ENCODE measurements at regions not wholly inside any gene's neighbourhood (a gene's known extent, or its start where the extent isn't known, plus 50 kb on each side); places are given as distances from the start of the nearest gene placed in this dataset.
"Not testable (repeated sequence)": the region's sequence is repeated elsewhere in the genome, so short reads cannot be mapped to it uniquely, and the experiment has no call there.

DNA sequence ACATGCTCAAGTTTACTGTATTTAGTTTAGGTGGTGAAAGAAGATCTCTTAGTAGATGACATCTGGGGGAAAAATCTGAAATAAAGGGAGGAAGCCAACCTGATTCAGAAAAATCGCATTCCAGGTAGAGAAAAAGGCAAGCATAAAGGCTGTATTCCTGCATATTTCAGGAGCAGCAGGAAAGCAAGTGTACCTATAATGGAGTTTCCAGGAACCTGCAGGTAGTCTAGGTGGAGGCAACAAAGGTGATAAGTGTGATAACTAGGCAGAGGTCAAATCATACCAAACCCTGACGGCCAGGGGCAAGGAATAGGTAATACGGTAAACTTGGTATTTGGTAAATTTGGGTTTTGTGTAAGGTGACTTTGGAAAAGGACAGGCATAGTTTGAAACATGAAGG is 132.8 kb upstream of the GOT2 start:
- Histone ChIP-seq H3K27ac (ENCODE audit: low read length) (no peak overlapping the region), H3K27me3 (ENCODE audit: control insufficient read depth, insufficient read depth, low read length) (no peaks in the 10 kb centered on the region), H3K36me3 (ENCODE audit: control insufficient read depth, low read depth, low read length) (no peaks in the 10 kb centered on the region), H3K4me1 (ENCODE audit: control insufficient read depth, low read depth, low read length) (peaks cover 29% of the 10 kb centered on the region), H3K4me3 (ENCODE audit: low read length) (no peak overlapping the region), H3K9ac (ENCODE audit: low read length) (no peak overlapping the region), H3K9me3 (ENCODE audit: control insufficient read depth, low read depth, low read length) (no peaks in the 10 kb centered on the region)

GRCh38 chr16:58863761-58864160 is 129.6 kb upstream of the GOT2 start:
- H3K4me1 ChIP-seq (ENCODE audit: control insufficient read depth, low read depth, low read length), result peaks cover 36% of the 10 kb centered on the region
- H3K9ac ChIP-seq (ENCODE audit: low read length), result no peak overlapping the region
- no peaks in the 10 kb centered on the region for H3K27me3 ChIP-seq (ENCODE audit: control insufficient read depth, insufficient read depth, low read length)
- no peak overlapping the region for H3K27ac ChIP-seq (ENCODE audit: low read length)
- H3K9me3 ChIP-seq (ENCODE audit: control insufficient read depth, low read depth, low read length), result no peaks in the 10 kb centered on the region
- no peaks in the 10 kb centered on the region for H3K36me3 ChIP-seq (ENCODE audit: control insufficient read depth, low read depth, low read length)
- no peak overlapping the region for H3K4me3 ChIP-seq (ENCODE audit: low read length)

GRCh38 chr16:58863042-58863441 is 128.9 kb upstream of the GOT2 start:
- no peaks in the 10 kb centered on the region for H3K9me3 ChIP-seq (ENCODE audit: control insufficient read depth, low read depth, low read length)
- H3K36me3 ChIP-seq (ENCODE audit: control insufficient read depth, low read depth, low read length), result no peaks in the 10 kb centered on the region
- peak overlapping the region; percentile 21 for H3K4me3 ChIP-seq (ENCODE audit: low read length)
- peak overlapping the region; percentile 45 for H3K27ac ChIP-seq (ENCODE audit: low read length)
- no peaks in the 10 kb centered on the region for H3K27me3 ChIP-seq (ENCODE audit: control insufficient read depth, insufficient read depth, low read length)
- H3K9ac ChIP-seq (ENCODE audit: low read length), result peak overlapping the region; percentile 46
- peaks cover 36% of the 10 kb centered on the region for H3K4me1 ChIP-seq (ENCODE audit: control insufficient read depth, low read depth, low read length)

GRCh38 chr16:58862334-58863021 is 128.4 kb upstream of the GOT2 start:
- peak overlapping the region; percentile 3 for H3K9ac ChIP-seq (ENCODE audit: low read length)
- no peaks in the 10 kb centered on the region for H3K36me3 ChIP-seq (ENCODE audit: control insufficient read depth, low read depth, low read length)
- peak overlapping the region; percentile 45 for H3K27ac ChIP-seq (ENCODE audit: low read length)
- H3K9me3 ChIP-seq (ENCODE audit: control insufficient read depth, low read depth, low read length), result no peaks in the 10 kb centered on the region
- H3K4me3 ChIP-seq (ENCODE audit: low read length), result peak overlapping the region; percentile 21
- peaks cover 36% of the 10 kb centered on the region for H3K4me1 ChIP-seq (ENCODE audit: control insufficient read depth, low read depth, low read length)
- no peaks in the 10 kb centered on the region for H3K27me3 ChIP-seq (ENCODE audit: control insufficient read depth, insufficient read depth, low read length)

DNA sequence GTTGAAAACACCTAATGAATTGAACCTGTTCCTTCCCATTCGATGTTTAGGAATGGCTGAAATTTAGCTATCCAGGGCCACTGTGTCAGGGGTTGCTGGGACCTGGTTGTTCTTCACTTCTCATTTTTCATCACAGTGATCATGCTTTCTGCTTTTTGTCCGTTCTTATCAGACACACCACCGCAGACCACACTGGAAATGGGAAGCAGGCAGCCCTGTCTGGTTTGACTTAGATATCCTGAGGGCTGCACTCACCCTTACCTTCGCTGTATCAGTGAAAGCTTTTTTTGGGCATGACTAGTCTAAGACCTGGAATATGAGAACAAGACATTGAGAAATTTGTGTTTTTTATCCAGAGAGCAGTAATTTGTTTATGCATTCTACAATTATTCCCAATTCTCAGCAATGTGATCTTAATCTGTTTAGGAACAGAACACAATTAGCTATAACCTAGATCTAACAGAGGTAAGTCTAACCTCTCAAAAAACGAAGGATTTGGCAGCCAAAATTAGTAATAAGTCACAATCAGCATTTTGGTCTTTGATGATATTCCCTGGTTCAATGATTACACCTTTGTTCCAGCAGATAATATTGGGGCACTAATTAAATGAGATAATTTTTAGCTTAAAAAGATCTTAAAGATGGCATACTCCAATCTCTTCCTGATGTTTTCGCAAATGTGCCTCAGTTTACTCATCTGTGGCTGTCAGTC is 126.0 kb upstream of the GOT2 start:
- no peak overlapping the region for H3K27ac ChIP-seq (ENCODE audit: low read length)
- H3K4me3 ChIP-seq (ENCODE audit: low read length), result no peak overlapping the region
- H3K9me3 ChIP-seq (ENCODE audit: control insufficient read depth, low read depth, low read length), result no peaks in the 10 kb centered on the region
- no peak overlapping the region for H3K9ac ChIP-seq (ENCODE audit: low read length)
- no peaks in the 10 kb centered on the region for H3K36me3 ChIP-seq (ENCODE audit: control insufficient read depth, low read depth, low read length)
- peaks cover 31% of the 10 kb centered on the region for H3K4me1 ChIP-seq (ENCODE audit: control insufficient read depth, low read depth, low read length)
- H3K27me3 ChIP-seq (ENCODE audit: control insufficient read depth, insufficient read depth, low read length), result no peaks in the 10 kb centered on the region

GRCh38 chr16:58858577-58858976 is 124.5 kb upstream of the GOT2 start:
- not testable (repeated sequence) for H3K27ac ChIP-seq (ENCODE audit: low read length); H3K9me3 ChIP-seq (ENCODE audit: control insufficient read depth, low read depth, low read length); H3K9ac ChIP-seq (ENCODE audit: low read length); H3K4me3 ChIP-seq (ENCODE audit: low read length); H3K27me3 ChIP-seq (ENCODE audit: control insufficient read depth, insufficient read depth, low read length); H3K36me3 ChIP-seq (ENCODE audit: control insufficient read depth, low read depth, low read length)
- peaks cover 21% of the 10 kb centered on the region for H3K4me1 ChIP-seq (ENCODE audit: control insufficient read depth, low read depth, low read length)

- no peak overlapping the region for H3K4me3 ChIP-seq (ENCODE audit: low read length)
- H3K9me3 ChIP-seq (ENCODE audit: control insufficient read depth, low read depth, low read length), result no peaks in the 10 kb centered on the region
- H3K27me3 ChIP-seq (ENCODE audit: control insufficient read depth, insufficient read depth, low read length), result no peaks in the 10 kb centered on the region
- H3K4me1 ChIP-seq (ENCODE audit: control insufficient read depth, low read depth, low read length), result peaks cover 1% of the 10 kb centered on the region
- no peak overlapping the region for H3K27ac ChIP-seq (ENCODE audit: low read length)
- H3K36me3 ChIP-seq (ENCODE audit: control insufficient read depth, low read depth, low read length), result no peaks in the 10 kb centered on the region
- H3K9ac ChIP-seq (ENCODE audit: low read length), result no peak overlapping the region
Observed at GRCh38 chr16:58855291-58855863, 121.3 kb upstream of the GOT2 start.

- Histone ChIP-seq H3K36me3 (ENCODE audit: control insufficient read depth, low read depth, low read length) (no peaks in the 10 kb centered on the region), H3K4me3 (ENCODE audit: low read length) (no peak overlapping the region), H3K4me1 (ENCODE audit: control insufficient read depth, low read depth, low read length) (peaks cover 6% of the 10 kb centered on the region), H3K9ac (ENCODE audit: low read length) (no peak overlapping the region), H3K27me3 (ENCODE audit: control insufficient read depth, insufficient read depth, low read length) (no peaks in the 10 kb centered on the region), H3K27ac (ENCODE audit: low read length) (no peak overlapping the region), H3K9me3 (ENCODE audit: control insufficient read depth, low read depth, low read length) (no peaks in the 10 kb centered on the region)
Observed at GRCh38 chr16:58853854-58854791, 120.0 kb upstream of the GOT2 start.

DNA sequence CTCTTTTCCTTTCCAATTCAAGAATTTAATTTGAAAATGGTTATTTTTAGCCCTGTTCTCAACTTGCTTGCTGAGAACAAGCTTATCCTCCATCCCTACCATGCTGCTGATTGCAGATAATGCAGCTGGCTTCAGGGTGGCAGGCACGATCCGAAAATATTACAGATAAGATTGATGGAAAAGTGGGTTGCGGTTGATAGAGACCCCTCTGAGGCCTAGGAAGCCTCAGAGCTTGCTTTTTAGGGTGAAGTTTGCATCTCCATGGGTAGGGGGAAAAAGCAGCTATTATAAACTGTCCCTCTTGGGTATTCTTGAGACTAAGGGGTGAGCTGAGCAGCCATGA is 116.5 kb upstream of the GOT2 start:
- Histone ChIP-seq H3K9me3 (ENCODE audit: control insufficient read depth, low read depth, low read length) (no peaks in the 10 kb centered on the region), H3K36me3 (ENCODE audit: control insufficient read depth, low read depth, low read length) (no peaks in the 10 kb centered on the region), H3K4me3 (ENCODE audit: low read length) (no peak overlapping the region)

DNA sequence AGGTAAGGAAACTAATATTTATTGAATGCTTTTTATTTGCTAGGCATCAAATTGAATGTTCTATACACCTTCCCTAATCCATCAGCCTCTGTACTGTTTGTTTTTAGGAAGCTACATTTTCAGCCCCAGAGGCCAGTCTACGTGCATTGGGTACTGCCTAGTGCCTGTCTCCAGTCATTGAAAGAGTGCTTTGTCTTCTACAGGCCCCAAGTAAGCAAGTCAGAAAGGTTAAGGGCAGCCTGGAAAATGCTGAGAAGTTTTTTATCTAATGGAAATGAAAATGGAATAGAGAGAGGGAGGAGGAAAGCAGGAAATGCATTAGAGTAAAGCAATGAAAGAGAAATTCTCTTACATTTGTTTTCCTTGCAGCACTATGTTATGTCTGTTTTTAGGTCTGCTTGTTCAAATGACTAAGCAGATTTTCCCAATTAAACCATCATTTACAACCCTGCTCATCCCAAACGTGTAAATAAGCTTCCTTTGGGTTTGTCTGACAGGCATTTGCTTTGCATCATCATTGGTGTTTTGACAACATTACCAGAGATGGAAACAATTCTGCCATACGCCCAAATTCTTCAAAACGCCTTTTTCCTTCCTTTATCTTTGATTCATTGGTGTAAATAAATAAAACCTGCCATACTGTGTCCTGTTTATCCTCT is 116.0 kb upstream of the GOT2 start:
- H3K9me3 ChIP-seq (ENCODE audit: control insufficient read depth, low read depth, low read length), result no peaks in the 10 kb centered on the region
- no peak overlapping the region for H3K27ac ChIP-seq (ENCODE audit: low read length)
- H3K36me3 ChIP-seq (ENCODE audit: control insufficient read depth, low read depth, low read length), result no peaks in the 10 kb centered on the region
- H3K4me3 ChIP-seq (ENCODE audit: low read length), result no peak overlapping the region
- no peaks in the 10 kb centered on the region for H3K27me3 ChIP-seq (ENCODE audit: control insufficient read depth, insufficient read depth, low read length)
- H3K4me1 ChIP-seq (ENCODE audit: control insufficient read depth, low read depth, low read length), result peaks cover 6% of the 10 kb centered on the region
- no peak overlapping the region for H3K9ac ChIP-seq (ENCODE audit: low read length)

More for the DNA sequence above, 116.5 kb upstream of the GOT2 start:
- Histone ChIP-seq H3K4me1 (ENCODE audit: control insufficient read depth, low read depth, low read length) (peaks cover 6% of the 10 kb centered on the region), H3K27me3 (ENCODE audit: control insufficient read depth, insufficient read depth, low read length) (no peaks in the 10 kb centered on the region), H3K9ac (ENCODE audit: low read length) (no peak overlapping the region), H3K27ac (ENCODE audit: low read length) (no peak overlapping the region)

DNA sequence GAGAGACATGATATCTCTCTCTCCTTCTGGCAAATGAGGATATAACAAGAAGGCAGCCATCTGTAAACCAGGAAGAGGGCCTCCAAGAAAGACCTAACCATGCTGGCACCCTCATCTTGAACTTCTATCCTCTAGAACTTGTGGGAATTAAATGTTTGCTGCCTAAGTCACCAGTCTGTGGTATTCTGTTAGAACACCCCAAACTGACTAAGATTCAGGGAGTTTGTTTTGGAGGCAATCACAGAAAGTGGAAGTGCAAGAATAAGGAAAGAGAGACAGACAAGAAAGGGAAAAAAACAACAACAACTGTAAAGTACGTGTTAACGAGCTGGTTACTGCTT is 114.5 kb upstream of the GOT2 start:
- no peak overlapping the region for H3K4me3 ChIP-seq (ENCODE audit: low read length)
- no peak overlapping the region for H3K27ac ChIP-seq (ENCODE audit: low read length)
- no peak overlapping the region for H3K9ac ChIP-seq (ENCODE audit: low read length)
- no peaks in the 10 kb centered on the region for H3K27me3 ChIP-seq (ENCODE audit: control insufficient read depth, insufficient read depth, low read length)
- no peaks in the 10 kb centered on the region for H3K36me3 ChIP-seq (ENCODE audit: control insufficient read depth, low read depth, low read length)
- H3K9me3 ChIP-seq (ENCODE audit: control insufficient read depth, low read depth, low read length), result no peaks in the 10 kb centered on the region
- peaks cover 6% of the 10 kb centered on the region for H3K4me1 ChIP-seq (ENCODE audit: control insufficient read depth, low read depth, low read length)

Data from iPS-18a (cell line).